ENCODE measurements at regions not wholly inside any gene's neighbourhood (a gene's known extent, or its start where the extent isn't known, plus 50 kb on each side); places are given as distances from the start of the nearest gene placed in this dataset.

DNA sequence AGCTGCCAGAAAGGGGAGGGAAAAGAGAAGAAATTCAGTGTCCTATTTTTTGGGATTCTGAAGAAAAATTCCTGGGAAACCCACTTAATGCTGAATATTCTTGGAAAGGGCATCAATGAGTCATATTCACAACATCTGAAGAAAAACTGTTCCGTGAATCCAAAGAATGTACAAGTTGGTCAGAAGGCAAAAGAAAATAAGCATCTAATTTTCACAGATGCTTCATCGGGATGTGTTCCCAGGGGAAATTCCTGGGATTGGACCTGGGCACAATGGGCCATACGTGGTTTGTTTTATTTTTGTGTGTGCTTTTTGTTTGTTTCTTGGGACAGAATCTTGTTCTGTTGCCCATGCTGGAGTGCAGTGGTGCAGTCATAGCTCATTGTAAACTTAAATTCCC, 112.2 kb downstream of the MAP3K21 start:
- Histone ChIP-seq H3K4me1 (ENCODE audit: insufficient read depth) (no peaks in the 10 kb centered on the region), H3K27ac (ENCODE audit: low read depth) (no peak overlapping the region), H3F3A (replicated peaks; ENCODE audit: low read depth) (no peaks in the 10 kb centered on the region), H3K36me3 (ENCODE audit: insufficient read depth) (no peaks in the 10 kb centered on the region), H3K27me3 (ENCODE audit: insufficient read depth) (no peaks in the 10 kb centered on the region), H3K4me2 (no peak overlapping the region), H3K9me2 (ENCODE audit: insufficient read depth) (no peaks in the 10 kb centered on the region), H4K20me1 (replicated peaks; ENCODE audit: insufficient read depth) (no peaks in the 10 kb centered on the region), H3K79me2 (replicated peaks; ENCODE audit: insufficient read depth) (no peaks in the 10 kb centered on the region), H2AFZ (no peak overlapping the region), H3K4me3 (no peak overlapping the region)
- TF ChIP-seq, protein P1, sequence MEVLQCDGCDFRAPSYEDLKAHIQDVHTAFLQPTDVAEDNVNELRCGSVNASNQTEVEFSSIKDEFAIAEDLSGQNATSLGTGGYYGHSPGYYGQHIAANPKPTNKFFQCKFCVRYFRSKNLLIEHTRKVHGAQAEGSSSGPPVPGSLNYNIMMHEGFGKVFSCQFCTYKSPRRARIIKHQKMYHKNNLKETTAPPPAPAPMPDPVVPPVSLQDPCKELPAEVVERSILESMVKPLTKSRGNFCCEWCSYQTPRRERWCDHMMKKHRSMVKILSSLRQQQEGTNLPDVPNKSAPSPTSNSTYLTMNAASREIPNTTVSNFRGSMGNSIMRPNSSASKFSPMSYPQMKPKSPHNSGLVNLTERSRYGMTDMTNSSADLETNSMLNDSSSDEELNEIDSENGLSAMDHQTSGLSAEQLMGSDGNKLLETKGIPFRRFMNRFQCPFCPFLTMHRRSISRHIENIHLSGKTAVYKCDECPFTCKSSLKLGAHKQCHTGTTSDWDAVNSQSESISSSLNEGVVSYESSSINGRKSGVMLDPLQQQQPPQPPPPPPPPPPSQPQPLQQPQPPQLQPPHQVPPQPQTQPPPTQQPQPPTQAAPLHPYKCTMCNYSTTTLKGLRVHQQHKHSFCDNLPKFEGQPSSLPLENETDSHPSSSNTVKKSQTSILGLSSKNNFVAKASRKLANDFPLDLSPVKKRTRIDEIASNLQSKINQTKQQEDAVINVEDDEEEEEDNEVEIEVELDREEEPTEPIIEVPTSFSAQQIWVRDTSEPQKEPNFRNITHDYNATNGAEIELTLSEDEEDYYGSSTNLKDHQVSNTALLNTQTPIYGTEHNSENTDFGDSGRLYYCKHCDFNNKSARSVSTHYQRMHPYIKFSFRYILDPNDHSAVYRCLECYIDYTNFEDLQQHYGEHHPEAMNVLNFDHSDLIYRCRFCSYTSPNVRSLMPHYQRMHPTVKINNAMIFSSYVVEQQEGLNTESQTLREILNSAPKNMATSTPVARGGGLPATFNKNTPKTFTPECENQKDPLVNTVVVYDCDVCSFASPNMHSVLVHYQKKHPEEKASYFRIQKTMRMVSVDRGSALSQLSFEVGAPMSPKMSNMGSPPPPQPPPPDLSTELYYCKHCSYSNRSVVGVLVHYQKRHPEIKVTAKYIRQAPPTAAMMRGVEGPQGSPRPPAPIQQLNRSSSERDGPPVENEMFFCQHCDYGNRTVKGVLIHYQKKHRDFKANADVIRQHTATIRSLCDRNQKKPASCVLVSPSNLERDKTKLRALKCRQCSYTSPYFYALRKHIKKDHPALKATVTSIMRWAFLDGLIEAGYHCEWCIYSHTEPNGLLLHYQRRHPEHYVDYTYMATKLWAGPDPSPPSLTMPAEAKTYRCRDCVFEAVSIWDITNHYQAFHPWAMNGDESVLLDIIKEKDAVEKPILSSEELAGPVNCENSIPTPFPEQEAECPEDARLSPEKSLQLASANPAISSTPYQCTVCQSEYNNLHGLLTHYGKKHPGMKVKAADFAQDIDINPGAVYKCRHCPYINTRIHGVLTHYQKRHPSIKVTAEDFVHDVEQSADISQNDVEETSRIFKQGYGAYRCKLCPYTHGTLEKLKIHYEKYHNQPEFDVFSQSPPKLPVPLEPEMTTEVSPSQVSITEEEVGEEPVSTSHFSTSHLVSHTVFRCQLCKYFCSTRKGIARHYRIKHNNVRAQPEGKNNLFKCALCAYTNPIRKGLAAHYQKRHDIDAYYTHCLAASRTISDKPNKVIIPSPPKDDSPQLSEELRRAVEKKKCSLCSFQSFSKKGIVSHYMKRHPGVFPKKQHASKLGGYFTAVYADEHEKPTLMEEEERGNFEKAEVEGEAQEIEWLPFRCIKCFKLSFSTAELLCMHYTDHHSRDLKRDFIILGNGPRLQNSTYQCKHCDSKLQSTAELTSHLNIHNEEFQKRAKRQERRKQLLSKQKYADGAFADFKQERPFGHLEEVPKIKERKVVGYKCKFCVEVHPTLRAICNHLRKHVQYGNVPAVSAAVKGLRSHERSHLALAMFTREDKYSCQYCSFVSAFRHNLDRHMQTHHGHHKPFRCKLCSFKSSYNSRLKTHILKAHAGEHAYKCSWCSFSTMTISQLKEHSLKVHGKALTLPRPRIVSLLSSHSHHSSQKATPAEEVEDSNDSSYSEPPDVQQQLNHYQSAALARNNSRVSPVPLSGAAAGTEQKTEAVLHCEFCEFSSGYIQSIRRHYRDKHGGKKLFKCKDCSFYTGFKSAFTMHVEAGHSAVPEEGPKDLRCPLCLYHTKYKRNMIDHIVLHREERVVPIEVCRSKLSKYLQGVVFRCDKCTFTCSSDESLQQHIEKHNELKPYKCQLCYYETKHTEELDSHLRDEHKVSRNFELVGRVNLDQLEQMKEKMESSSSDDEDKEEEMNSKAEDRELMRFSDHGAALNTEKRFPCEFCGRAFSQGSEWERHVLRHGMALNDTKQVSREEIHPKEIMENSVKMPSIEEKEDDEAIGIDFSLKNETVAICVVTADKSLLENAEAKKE (CRISPR knock-in tag; IDR thresholded peaks at IDR 0.05): no peak
- no peak for TF ChIP-seq ZNF331 (CRISPR knock-in tag; IDR thresholded peaks at IDR 0.05; ENCODE audit: low read depth)
- TF ChIP-seq STAT1 (IDR thresholded peaks at IDR 0.05; ENCODE audit: unreplicated experiment): no peak
- TF ChIP-seq ZNF114 (CRISPR knock-in tag; IDR thresholded peaks at IDR 0.05): no peak
- TF ChIP-seq, protein P2, sequence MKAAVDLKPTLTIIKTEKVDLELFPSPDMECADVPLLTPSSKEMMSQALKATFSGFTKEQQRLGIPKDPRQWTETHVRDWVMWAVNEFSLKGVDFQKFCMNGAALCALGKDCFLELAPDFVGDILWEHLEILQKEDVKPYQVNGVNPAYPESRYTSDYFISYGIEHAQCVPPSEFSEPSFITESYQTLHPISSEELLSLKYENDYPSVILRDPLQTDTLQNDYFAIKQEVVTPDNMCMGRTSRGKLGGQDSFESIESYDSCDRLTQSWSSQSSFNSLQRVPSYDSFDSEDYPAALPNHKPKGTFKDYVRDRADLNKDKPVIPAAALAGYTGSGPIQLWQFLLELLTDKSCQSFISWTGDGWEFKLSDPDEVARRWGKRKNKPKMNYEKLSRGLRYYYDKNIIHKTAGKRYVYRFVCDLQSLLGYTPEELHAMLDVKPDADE (IDR thresholded peaks at IDR 0.05): no peak
- no peak for TF ChIP-seq EZH2phosphoT487 (IDR thresholded peaks at IDR 0.05; ENCODE audit: unreplicated experiment)
- no peak for TF ChIP-seq POLR2AphosphoS5 (IDR thresholded peaks at IDR 0.05; ENCODE audit: low read depth)
- TF ChIP-seq EZH2 (IDR thresholded peaks at IDR 0.05; ENCODE audit: low read depth, unreplicated experiment): no peak
- TF ChIP-seq, protein P3, sequence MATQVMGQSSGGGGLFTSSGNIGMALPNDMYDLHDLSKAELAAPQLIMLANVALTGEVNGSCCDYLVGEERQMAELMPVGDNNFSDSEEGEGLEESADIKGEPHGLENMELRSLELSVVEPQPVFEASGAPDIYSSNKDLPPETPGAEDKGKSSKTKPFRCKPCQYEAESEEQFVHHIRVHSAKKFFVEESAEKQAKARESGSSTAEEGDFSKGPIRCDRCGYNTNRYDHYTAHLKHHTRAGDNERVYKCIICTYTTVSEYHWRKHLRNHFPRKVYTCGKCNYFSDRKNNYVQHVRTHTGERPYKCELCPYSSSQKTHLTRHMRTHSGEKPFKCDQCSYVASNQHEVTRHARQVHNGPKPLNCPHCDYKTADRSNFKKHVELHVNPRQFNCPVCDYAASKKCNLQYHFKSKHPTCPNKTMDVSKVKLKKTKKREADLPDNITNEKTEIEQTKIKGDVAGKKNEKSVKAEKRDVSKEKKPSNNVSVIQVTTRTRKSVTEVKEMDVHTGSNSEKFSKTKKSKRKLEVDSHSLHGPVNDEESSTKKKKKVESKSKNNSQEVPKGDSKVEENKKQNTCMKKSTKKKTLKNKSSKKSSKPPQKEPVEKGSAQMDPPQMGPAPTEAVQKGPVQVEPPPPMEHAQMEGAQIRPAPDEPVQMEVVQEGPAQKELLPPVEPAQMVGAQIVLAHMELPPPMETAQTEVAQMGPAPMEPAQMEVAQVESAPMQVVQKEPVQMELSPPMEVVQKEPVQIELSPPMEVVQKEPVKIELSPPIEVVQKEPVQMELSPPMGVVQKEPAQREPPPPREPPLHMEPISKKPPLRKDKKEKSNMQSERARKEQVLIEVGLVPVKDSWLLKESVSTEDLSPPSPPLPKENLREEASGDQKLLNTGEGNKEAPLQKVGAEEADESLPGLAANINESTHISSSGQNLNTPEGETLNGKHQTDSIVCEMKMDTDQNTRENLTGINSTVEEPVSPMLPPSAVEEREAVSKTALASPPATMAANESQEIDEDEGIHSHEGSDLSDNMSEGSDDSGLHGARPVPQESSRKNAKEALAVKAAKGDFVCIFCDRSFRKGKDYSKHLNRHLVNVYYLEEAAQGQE (IDR thresholded peaks at IDR 0.05; ENCODE audit: unreplicated experiment): no peak
- no peak for TF ChIP-seq JUNB (IDR thresholded peaks at IDR 0.05; ENCODE audit: unreplicated experiment)
- TF ChIP-seq, protein P4, sequence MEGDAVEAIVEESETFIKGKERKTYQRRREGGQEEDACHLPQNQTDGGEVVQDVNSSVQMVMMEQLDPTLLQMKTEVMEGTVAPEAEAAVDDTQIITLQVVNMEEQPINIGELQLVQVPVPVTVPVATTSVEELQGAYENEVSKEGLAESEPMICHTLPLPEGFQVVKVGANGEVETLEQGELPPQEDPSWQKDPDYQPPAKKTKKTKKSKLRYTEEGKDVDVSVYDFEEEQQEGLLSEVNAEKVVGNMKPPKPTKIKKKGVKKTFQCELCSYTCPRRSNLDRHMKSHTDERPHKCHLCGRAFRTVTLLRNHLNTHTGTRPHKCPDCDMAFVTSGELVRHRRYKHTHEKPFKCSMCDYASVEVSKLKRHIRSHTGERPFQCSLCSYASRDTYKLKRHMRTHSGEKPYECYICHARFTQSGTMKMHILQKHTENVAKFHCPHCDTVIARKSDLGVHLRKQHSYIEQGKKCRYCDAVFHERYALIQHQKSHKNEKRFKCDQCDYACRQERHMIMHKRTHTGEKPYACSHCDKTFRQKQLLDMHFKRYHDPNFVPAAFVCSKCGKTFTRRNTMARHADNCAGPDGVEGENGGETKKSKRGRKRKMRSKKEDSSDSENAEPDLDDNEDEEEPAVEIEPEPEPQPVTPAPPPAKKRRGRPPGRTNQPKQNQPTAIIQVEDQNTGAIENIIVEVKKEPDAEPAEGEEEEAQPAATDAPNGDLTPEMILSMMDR (conservative IDR thresholded peaks at IDR 0.05; ENCODE audit: low read depth in 2 of 2): no peak
- TF ChIP-seq CREB1 (CRISPR knock-in tag; IDR thresholded peaks at IDR 0.05; ENCODE audit: low read depth): no peak
- no peak for TF ChIP-seq NANOG (IDR thresholded peaks at IDR 0.05; ENCODE audit: borderline replicate concordance)
- Mint-ChIP-seq H3K36me3 (ENCODE audit: low read depth) (peaks cover 4% of the 10 kb centered on the region; the same call in 2 of the 3 replicates), H3K4me3 (no peak overlapping the region), H3K9me3 (peaks cover 8% of the 10 kb centered on the region; the same call in 2 of the 3 replicates), H3K27me3 (ENCODE audit: insufficient read depth, low read depth, poor library complexity) (peaks cover 3% of the 10 kb centered on the region), H3K27ac (no peak overlapping the region), H3K4me1 (peaks cover 2% of the 10 kb centered on the region; the same call in 1 of the 3 replicates)
- DNase-seq (ENCODE audit: low spot score) (no peak), ATAC-seq (no peak)

Measured in GM23338 (cell line).